GM18499 (cell line): ENCODE measurements at regions not wholly inside any gene's neighbourhood (a gene's known extent, or its start where the extent isn't known, plus 50 kb on each side); places are given as distances from the start of the nearest gene placed in this dataset.

ENCODE experiments used
- ATAC-seq: cut with Tn5 transposase; IDR thresholded peaks from one replicate; pipeline ENCODE4 v1.9.1; 2021; ENCODE audit warnings: moderate number of reproducible peaks; ENCODE audit not compliant: insufficient read depth, unreplicated experiment

DNA sequence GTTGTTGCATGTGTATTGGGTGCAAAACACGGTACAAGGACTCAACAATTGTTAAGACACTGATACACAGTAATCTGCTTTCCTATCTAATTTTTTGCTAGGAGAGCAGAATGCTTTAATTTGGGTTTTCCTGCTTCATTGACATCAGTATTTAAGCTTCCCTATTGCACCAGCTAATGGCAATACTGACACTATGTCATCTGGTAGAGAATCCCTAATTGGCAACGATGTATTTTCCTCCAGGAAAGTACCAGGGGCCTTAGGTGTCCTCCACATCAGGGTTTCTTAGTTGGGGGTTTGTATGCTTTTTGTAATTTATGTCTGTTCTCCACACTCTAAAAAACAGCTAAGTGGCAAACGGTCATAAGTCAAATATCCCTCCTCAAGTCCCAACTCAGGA lies 76.5 kb upstream of the FRY start:
- no peak for ATAC-seq

- ATAC-seq, result no peak
Observed at GRCh38 chr13:31955741-31956140, 75.8 kb upstream of the FRY start.

GRCh38 chr13:31956980-31957644 lies 74.5 kb upstream of the FRY start:
- no peak for ATAC-seq

DNA sequence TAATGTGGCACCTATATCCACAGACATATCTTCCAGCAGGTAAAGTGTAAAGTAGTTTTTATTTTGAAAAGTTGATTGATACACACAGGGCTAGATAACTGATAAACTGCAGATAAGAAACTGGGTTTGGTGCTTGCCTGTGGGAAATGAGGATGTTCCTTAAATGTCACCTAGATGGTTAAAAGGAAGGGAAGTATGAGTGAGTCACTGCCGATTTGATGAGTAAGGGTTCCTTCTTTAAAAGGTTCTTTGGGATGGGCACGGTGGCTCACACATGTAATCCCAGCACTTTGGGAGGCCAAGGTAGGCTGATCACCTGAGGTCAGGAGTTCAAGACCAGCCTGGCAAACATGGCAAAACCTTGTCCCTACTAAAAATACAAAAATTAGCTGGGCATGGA lies 73.8 kb upstream of the FRY start:
- ATAC-seq, result no peak

GRCh38 chr13:31962731-31963370 lies 68.7 kb upstream of the FRY start:
- no peak for ATAC-seq

DNA sequence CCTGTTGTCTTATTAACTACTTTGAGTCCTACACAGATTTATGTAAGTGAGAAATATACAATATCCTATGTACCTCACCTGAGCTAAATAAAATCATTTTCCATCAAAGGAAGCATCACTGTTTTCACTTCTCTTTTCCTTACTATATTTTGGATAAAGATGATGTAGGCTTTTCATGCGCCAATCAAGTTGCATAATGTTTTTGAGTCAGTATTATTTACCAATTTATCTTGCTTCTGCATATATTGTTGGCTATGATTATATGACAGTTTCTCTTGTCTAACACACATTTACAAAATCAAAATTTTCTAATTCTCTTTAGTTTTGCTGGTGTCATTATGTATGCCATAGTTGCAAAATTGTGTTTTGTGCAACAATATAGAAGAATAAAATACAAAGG lies 67.9 kb upstream of the FRY start:
- no peak for ATAC-seq

GRCh38 chr13:31964168-31964567 lies 67.4 kb upstream of the FRY start:
- no peak for ATAC-seq

DNA sequence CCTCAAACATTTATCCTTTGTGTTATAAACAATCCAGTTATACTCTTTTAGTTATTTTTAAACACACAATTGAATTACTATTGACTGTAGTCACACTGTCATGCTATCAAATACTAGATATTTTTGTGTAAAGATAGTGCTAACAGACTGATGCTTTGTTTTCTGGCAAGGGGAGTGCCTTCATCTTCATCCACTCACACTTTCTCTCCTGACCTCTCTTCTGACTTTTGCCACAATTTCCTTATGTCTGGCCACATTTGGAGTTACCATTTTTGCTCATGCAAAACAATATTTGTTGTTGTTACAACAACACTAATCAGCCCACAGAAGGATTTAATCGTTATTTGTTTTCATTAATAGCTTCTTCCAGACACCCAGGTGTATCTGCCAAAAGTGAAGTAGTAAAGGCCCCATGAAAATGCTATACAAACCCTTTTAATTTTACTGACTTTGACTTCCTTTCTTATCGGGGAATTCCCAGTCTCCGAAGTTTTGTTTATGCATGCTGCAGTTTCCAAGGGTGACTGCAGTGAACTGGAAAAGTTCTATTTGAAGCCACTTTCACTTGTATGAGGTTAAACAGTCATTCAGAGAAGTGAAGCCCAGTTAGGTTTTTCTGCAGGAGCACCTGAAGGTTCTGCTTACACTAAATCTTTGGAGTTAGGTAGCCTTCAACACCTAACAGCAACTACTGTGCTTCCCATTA lies 66.1 kb upstream of the FRY start:
- ATAC-seq, result peak; percentile 90

GRCh38 chr13:31967155-31967554 lies 64.4 kb upstream of the FRY start:
- ATAC-seq, result no peak

- ATAC-seq, result no peak
Observed at GRCh38 chr13:31968473-31968872, 63.1 kb upstream of the FRY start.

DNA sequence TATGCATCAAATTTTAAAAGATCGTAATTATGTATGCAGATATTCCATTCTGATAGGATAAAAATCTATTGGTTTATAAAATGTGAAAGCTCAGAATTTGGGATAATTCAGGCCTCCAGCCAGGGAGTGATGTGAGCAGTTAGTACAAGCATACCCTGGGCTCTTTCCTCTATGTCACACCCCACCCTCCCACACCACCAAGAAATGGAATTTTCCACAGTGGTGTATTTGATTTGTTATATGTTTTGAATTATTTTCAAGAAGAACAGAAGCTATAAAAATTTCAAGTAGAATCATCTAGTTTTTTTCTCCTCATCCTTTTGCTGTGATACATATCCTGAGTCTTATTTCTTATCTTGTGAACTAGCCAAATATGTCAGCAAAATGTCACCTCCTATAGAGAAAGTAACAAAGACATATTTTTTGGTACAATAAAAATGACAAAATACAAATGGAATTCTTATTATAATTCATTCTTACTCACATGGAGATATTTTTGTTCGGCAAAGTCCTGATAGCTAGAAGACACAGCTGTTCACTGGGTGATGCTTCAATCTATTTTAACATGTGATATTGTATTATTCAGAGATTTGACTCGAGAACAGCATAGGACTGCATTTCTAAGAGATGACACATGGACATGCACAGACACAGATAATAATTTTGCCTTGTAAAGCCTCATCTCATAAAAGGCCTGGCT lies 61.2 kb upstream of the FRY start:
- ATAC-seq, result no peak

- ATAC-seq, result no peak
Observed at GRCh38 chr13:31972453-31972852, 59.1 kb upstream of the FRY start.

GRCh38 chr13:31978021-31978420 lies 53.6 kb upstream of the FRY start:
- no peak for ATAC-seq

- no peak for ATAC-seq
Observed at GRCh38 chr13:31980830-31981229, 50.7 kb upstream of the FRY start.
